Fibroblast of lung (primary cell): ENCODE measurements at regions not wholly inside any gene's neighbourhood (a gene's known extent, or its start where the extent isn't known, plus 50 kb on each side); places are given as distances from the start of the nearest gene placed in this dataset.

Experiments used
- DNase-seq, 2 donors: peaks; one replicate each; pipeline versions ENCODE4 v3.0.0 to v3.0.0-alpha.2; 2010; ENCODE audit warnings: low read depth in 2 of 2
- H2AFZ ChIP-seq: 2 replicates; pipeline ENCODE4 v1.5.1; 2012; ENCODE audit warnings: low read length, control low read depth, inconsistent platforms
- H3K27ac ChIP-seq: 2 replicates; pipeline ENCODE4 v1.5.1; 2011; ENCODE audit warnings: low read length, control low read depth; ENCODE audit not compliant: insufficient read depth
- H3K27me3 ChIP-seq: 2 replicates; pipeline ENCODE4 v1.5.1; 2011; ENCODE audit warnings: mild to moderate bottlenecking, low read length; ENCODE audit not compliant: control insufficient read depth, insufficient read depth
- H3K36me3 ChIP-seq: 2 replicates; pipeline ENCODE4 v1.5.1; 2011; ENCODE audit warnings: low read length; ENCODE audit not compliant: control insufficient read depth, insufficient read depth
- H3K4me1 ChIP-seq: 2 replicates; pipeline ENCODE4 v1.5.1; 2011; ENCODE audit warnings: low read length; ENCODE audit not compliant: control insufficient read depth, insufficient read depth; ENCODE audit errors: extremely low read depth
- H3K4me2 ChIP-seq: 2 replicates; pipeline ENCODE4 v1.5.1; 2011; ENCODE audit warnings: low read length, control low read depth; ENCODE audit not compliant: insufficient read depth; ENCODE audit errors: extremely low read depth
- H3K4me3 ChIP-seq, 4 experiments: fragments of 200-600 bp in 1 of 4; sonication (generic) in 1 of 4; replicated peaks in 1 of 4; 2 replicates each; pipeline ENCODE4 v1.5.1; 2011 to 2016; ENCODE audit warnings: low read length in 4 of 4, low read depth in 3 of 4, mild to moderate bottlenecking in 3 of 4, control low read depth in 2 of 4, inconsistent platforms in 1 of 4, mixed read lengths in 1 of 4; ENCODE audit not compliant: insufficient read depth in 1 of 4; ENCODE audit errors: control extremely low read depth in 1 of 4
- H3K79me2 ChIP-seq: 2 replicates; pipeline ENCODE4 v1.5.1; 2012; ENCODE audit warnings: mild to moderate bottlenecking, low read length, inconsistent platforms; ENCODE audit not compliant: control insufficient read depth, insufficient read depth
- H3K9ac ChIP-seq: 2 replicates; pipeline ENCODE4 v1.5.1; 2011; ENCODE audit warnings: mild to moderate bottlenecking, low read length, control low read depth; ENCODE audit not compliant: insufficient read depth
- H3K9me3 ChIP-seq: 2 replicates; pipeline ENCODE4 v1.5.1; 2012; ENCODE audit warnings: low read depth, low read length; ENCODE audit not compliant: control insufficient read depth, insufficient read depth
- H4K20me1 ChIP-seq: 2 replicates; pipeline ENCODE4 v1.5.1; 2011; ENCODE audit warnings: low read length; ENCODE audit not compliant: control insufficient read depth, insufficient read depth; ENCODE audit errors: extremely low read depth
- CTCF ChIP-seq, 2 donors: IDR thresholded peaks in 1 of 2; conservative IDR thresholded peaks in 1 of 2; 1 replicate in 1 of 2; 2 replicates in 1 of 2; pipeline ENCODE4 v1.5.1; 2011 to 2012; ENCODE audit warnings: low read length in 2 of 2, control low read depth in 1 of 2, inconsistent platforms in 1 of 2, low read depth in 1 of 2, mild to moderate bottlenecking in 1 of 2
- EZH2 ChIP-seq: IDR thresholded peaks from 2 replicates; pipeline ENCODE4 v1.5.1; 2012; ENCODE audit warnings: low read length, control low read depth, mild to moderate bottlenecking; ENCODE audit errors: missing control alignments

- TF ChIP-seq EZH2 (no peak), CTCF (conservative IDR thresholded peaks at IDR 0.05 in 1 of 2, IDR thresholded peaks at IDR 0.05 in 1 of 2; ENCODE audit: low read depth in 1 of 2, low read length in 2 of 2) (no peak)
- Histone ChIP-seq H3K4me2 (no peak overlapping the region), H3K4me3 (no peak overlapping the region), H2AFZ (no peak overlapping the region), H3K27ac (no peak overlapping the region), H3K79me2 (no peaks in the 10 kb centered on the region), H3K27me3 (no peaks in the 10 kb centered on the region), H3K9me3 (no peaks in the 10 kb centered on the region), H3K36me3 (no peaks in the 10 kb centered on the region), H3K4me1 (no peaks in the 10 kb centered on the region), H4K20me1 (no peaks in the 10 kb centered on the region), H3K9ac (no peak overlapping the region)
- DNase-seq = no peak
These were observed 201.8 kb upstream of the LMO3 start for GRCh38 chr12:16807731-16808130.

- H4K20me1 ChIP-seq = no peaks in the 10 kb centered on the region
- H3K79me2 ChIP-seq = no peaks in the 10 kb centered on the region
- no peaks in the 10 kb centered on the region for H3K4me1 ChIP-seq
- DNase-seq = no peak
- H2AFZ ChIP-seq = no peak overlapping the region
- no peaks in the 10 kb centered on the region for H3K9me3 ChIP-seq
- no peak for TF ChIP-seq EZH2
- no peak for TF ChIP-seq CTCF (conservative IDR thresholded peaks at IDR 0.05 in 1 of 2, IDR thresholded peaks at IDR 0.05 in 1 of 2; ENCODE audit: low read depth in 1 of 2, low read length in 2 of 2)
- H3K36me3 ChIP-seq = no peaks in the 10 kb centered on the region
- H3K9ac ChIP-seq = no peak overlapping the region
- H3K4me3 ChIP-seq = no peak overlapping the region
- no peak overlapping the region for H3K4me2 ChIP-seq
- no peaks in the 10 kb centered on the region for H3K27me3 ChIP-seq
- no peak overlapping the region for H3K27ac ChIP-seq
These were observed 190.2 kb upstream of the LMO3 start for GRCh38 chr12:16796168-16796567.

- DNase-seq = no peak
- no peak overlapping the region for H3K4me2 ChIP-seq
- no peak for TF ChIP-seq EZH2
- TF ChIP-seq CTCF (conservative IDR thresholded peaks at IDR 0.05 in 1 of 2, IDR thresholded peaks at IDR 0.05 in 1 of 2; ENCODE audit: low read depth in 1 of 2, low read length in 2 of 2) = no peak
- H3K36me3 ChIP-seq = no peaks in the 10 kb centered on the region
- H3K27me3 ChIP-seq = no peaks in the 10 kb centered on the region
- no peaks in the 10 kb centered on the region for H3K9me3 ChIP-seq
- no peak overlapping the region for H3K4me3 ChIP-seq
- no peak overlapping the region for H2AFZ ChIP-seq
- H3K79me2 ChIP-seq = no peaks in the 10 kb centered on the region
- H3K27ac ChIP-seq = no peak overlapping the region
- H3K4me1 ChIP-seq = no peaks in the 10 kb centered on the region
- H3K9ac ChIP-seq = no peak overlapping the region
- H4K20me1 ChIP-seq = no peaks in the 10 kb centered on the region
These were observed 183.3 kb upstream of the LMO3 start for GRCh38 chr12:16789204-16789790.
